ENCODE measurements at regions not wholly inside any gene's neighbourhood (a gene's known extent, or its start where the extent isn't known, plus 50 kb on each side); places are given as distances from the start of the nearest gene placed in this dataset.

- H3K9me3 ChIP-seq, result no peaks in the 10 kb centered on the region
- no peaks in the 10 kb centered on the region for H3K36me3 ChIP-seq (ENCODE audit: low read depth)
- intact Hi-C loops (cut with DNase I, micrococcal nuclease), result no loop called here
- TF ChIP-seq CTCF (IDR thresholded peaks at IDR 0.05), result no peak
- H3K4me3 ChIP-seq, result no peak overlapping the region
- ATAC-seq (no peak), DNase-seq (no peak)
- no peaks in the 10 kb centered on the region for H3K4me1 ChIP-seq (ENCODE audit: low read depth)
These were observed 75.4 kb downstream of the PFDN4 start for GRCh38 chr20:54283253-54283652.

GRCh38 chr20:54284928-54285704 is 77.2 kb downstream of the PFDN4 start:
- H3K9me3 ChIP-seq, result no peaks in the 10 kb centered on the region
- ATAC-seq, result no peak

GRCh38 chr20:54290636-54291035 is 82.7 kb downstream of the PFDN4 start:
- ATAC-seq, result no peak
- Histone ChIP-seq H3K9me3 (no peaks in the 10 kb centered on the region), H3K4me1 (ENCODE audit: low read depth) (no peaks in the 10 kb centered on the region), H3K36me3 (ENCODE audit: low read depth) (no peaks in the 10 kb centered on the region), H3K4me3 (no peak overlapping the region)
- intact Hi-C loops (cut with DNase I, micrococcal nuclease), result no loop called here
- no peak for TF ChIP-seq CTCF (IDR thresholded peaks at IDR 0.05)
- DNase-seq, result no peak

More at GRCh38 chr20:54284928-54285704, 77.2 kb downstream of the PFDN4 start:
- Histone ChIP-seq H3K36me3 (ENCODE audit: low read depth) (no peaks in the 10 kb centered on the region), H3K4me1 (ENCODE audit: low read depth) (no peaks in the 10 kb centered on the region), H3K4me3 (no peak overlapping the region)
- intact Hi-C loops (cut with DNase I, micrococcal nuclease), result no loop called here
- no peak for TF ChIP-seq CTCF (IDR thresholded peaks at IDR 0.05)
- no peak for DNase-seq

GRCh38 chr20:54291339-54292010 is 83.6 kb downstream of the PFDN4 start:
- H3K9me3 ChIP-seq, result no peaks in the 10 kb centered on the region
- no peaks in the 10 kb centered on the region for H3K4me1 ChIP-seq (ENCODE audit: low read depth)
- DNase-seq, result no peak
- TF ChIP-seq CTCF (IDR thresholded peaks at IDR 0.05), result no peak
- no peaks in the 10 kb centered on the region for H3K36me3 ChIP-seq (ENCODE audit: low read depth)
- H3K4me3 ChIP-seq, result no peak overlapping the region
- no peak for ATAC-seq
- intact Hi-C loops (cut with DNase I, micrococcal nuclease), result no loop called here

GRCh38 chr20:54292185-54292584 is 84.3 kb downstream of the PFDN4 start:
- intact Hi-C loops (cut with DNase I, micrococcal nuclease), result no loop called here
- Histone ChIP-seq H3K4me1 (ENCODE audit: low read depth) (no peaks in the 10 kb centered on the region), H3K4me3 (no peak overlapping the region), H3K9me3 (no peaks in the 10 kb centered on the region), H3K36me3 (ENCODE audit: low read depth) (no peaks in the 10 kb centered on the region)
- no peak for TF ChIP-seq CTCF (IDR thresholded peaks at IDR 0.05)
- DNase-seq (no peak), ATAC-seq (no peak)

All from mucosa of descending colon (tissue), 3 donors.